ENCODE measurements at regions not wholly inside any gene's neighbourhood (a gene's known extent, or its start where the extent isn't known, plus 50 kb on each side); places are given as distances from the start of the nearest gene placed in this dataset.
"Not testable (repeated sequence)": the region's sequence is repeated elsewhere in the genome, so short reads cannot be mapped to it uniquely, and the experiment has no call there.

DNA sequence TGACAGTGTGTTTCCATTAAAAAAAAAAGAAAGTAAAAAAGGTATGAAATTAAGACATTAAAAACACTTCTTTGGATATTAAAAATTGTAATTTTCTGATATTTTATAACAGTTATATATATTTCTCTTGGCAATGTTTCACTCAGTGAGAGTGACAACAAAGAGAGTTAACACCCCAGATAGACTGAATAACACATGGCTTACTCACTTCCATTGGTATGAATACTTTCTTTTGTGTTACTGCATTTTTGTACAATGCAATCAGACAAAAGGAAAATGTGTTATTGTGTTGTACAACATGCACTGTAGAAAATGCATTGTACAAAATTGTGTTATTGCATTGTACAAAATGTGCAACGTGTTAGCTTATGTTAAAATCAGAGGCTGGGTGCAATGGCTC is 676.6 kb upstream of the AMELY start:
- H3K27ac Mint-ChIP-seq, result not testable (repeated sequence)

DNA sequence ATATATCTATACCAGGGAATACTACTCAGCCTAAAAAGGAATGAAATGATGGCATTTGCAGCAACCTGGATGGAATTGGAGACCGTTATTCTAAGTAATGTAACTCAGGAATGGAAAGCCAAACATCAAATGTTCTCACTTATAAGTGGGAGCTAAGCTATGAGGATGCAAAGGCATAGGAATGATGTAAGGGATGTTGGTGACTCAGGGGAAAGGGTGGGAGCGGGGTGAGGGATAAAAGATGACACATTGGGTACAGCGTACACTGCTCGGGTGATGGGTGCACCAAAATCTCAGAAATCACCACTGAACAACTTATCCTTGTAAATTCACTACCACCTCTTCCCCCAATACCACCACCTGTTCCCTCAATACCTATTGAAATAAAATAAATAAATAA is 651.0 kb upstream of the AMELY start:
- no peaks in the 10 kb centered on the region for H3K9me3 Mint-ChIP-seq
- H3K27ac Mint-ChIP-seq, result no peak overlapping the region
- no peak for DNase-seq
- H3K27me3 Mint-ChIP-seq (ENCODE audit: insufficient read depth), result no peaks in the 10 kb centered on the region; the same call in 1 of the 2 replicates
- no peak for TF ChIP-seq CTCF (IDR thresholded peaks at IDR 0.05)
- H3K4me1 Mint-ChIP-seq (ENCODE audit: low read depth), result peaks cover 12% of the 10 kb centered on the region
- no peak overlapping the region for H3K4me3 Mint-ChIP-seq
- no peaks in the 10 kb centered on the region for H3K36me3 Mint-ChIP-seq (ENCODE audit: low read depth)

More for the DNA sequence above, 676.6 kb upstream of the AMELY start:
- not testable (repeated sequence) for H3K4me1 Mint-ChIP-seq (ENCODE audit: low read depth); H3K36me3 Mint-ChIP-seq (ENCODE audit: low read depth); H3K4me3 Mint-ChIP-seq; H3K27me3 Mint-ChIP-seq (ENCODE audit: insufficient read depth); DNase-seq; H3K9me3 Mint-ChIP-seq

- Mint-ChIP-seq H3K27me3 (ENCODE audit: insufficient read depth) (no peaks in the 10 kb centered on the region; the same call in 1 of the 2 replicates), H3K36me3 (ENCODE audit: low read depth) (no peaks in the 10 kb centered on the region), H3K9me3 (no peaks in the 10 kb centered on the region), H3K27ac (no peak overlapping the region), H3K4me3 (no peak overlapping the region), H3K4me1 (ENCODE audit: low read depth) (peaks cover 19% of the 10 kb centered on the region)
- DNase-seq, result no peak
- peak; percentile 42 for TF ChIP-seq CTCF (IDR thresholded peaks at IDR 0.05)
Measured at GRCh38 chrY:7557675-7558074, 646.1 kb upstream of the AMELY start.

DNA sequence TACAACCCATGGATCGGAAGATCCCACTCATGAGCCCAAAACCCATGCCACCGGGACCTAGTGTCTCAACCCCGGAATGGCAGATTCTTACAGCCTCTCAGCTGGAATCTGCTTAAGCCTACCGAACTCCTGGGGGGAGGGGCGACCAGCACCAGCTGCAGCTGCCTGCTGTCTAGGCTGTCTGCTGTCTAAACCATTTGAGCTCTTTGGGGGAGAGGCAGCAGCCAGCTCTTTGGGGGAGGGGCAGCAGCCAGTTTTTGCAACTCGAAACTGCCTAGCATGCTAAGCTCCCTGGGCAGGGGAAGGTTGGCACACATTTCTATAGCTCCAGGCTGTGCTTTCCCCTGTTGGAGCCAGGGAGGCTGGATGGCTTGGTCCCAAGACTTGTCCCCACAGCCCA is 643.5 kb upstream of the AMELY start:
- peaks cover 7% of the 10 kb centered on the region; the same call in 1 of the 2 replicates for H3K4me1 Mint-ChIP-seq (ENCODE audit: low read depth)
- no peak overlapping the region for H3K4me3 Mint-ChIP-seq
- no peak for DNase-seq
- no peaks in the 10 kb centered on the region for H3K36me3 Mint-ChIP-seq (ENCODE audit: low read depth)
- no peaks in the 10 kb centered on the region for H3K27me3 Mint-ChIP-seq (ENCODE audit: insufficient read depth)
- H3K27ac Mint-ChIP-seq, result no peak overlapping the region
- no peaks in the 10 kb centered on the region for H3K9me3 Mint-ChIP-seq
- no peak for TF ChIP-seq CTCF (IDR thresholded peaks at IDR 0.05)

DNA sequence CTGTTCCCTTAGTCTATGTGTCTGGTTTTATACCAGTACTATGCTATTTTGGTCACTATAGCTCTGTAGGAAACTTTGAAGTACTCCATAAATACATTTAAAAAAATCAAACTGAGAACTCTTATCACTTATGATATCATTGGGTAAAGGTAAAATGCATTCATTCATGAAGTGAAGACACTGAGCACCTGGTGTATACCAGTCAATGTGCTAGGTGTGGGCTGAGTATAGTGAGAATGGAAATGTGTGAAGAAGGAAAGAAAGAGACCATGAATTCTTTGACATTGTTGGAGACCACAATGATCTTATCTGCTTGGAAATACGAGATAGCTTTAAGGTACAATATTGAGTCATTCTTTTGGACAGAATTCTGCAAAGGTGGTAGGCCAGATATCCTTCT is 633.5 kb upstream of the AMELY start:
- H3K9me3 Mint-ChIP-seq, result no peaks in the 10 kb centered on the region
- DNase-seq, result no peak
- peaks cover 3% of the 10 kb centered on the region; the same call in 1 of the 2 replicates for H3K27me3 Mint-ChIP-seq (ENCODE audit: insufficient read depth)
- H3K4me3 Mint-ChIP-seq, result no peak overlapping the region
- no peak for TF ChIP-seq CTCF (IDR thresholded peaks at IDR 0.05)
- no peak overlapping the region for H3K27ac Mint-ChIP-seq
- no peaks in the 10 kb centered on the region for H3K36me3 Mint-ChIP-seq (ENCODE audit: low read depth)
- peaks cover 17% of the 10 kb centered on the region for H3K4me1 Mint-ChIP-seq (ENCODE audit: low read depth)

DNA sequence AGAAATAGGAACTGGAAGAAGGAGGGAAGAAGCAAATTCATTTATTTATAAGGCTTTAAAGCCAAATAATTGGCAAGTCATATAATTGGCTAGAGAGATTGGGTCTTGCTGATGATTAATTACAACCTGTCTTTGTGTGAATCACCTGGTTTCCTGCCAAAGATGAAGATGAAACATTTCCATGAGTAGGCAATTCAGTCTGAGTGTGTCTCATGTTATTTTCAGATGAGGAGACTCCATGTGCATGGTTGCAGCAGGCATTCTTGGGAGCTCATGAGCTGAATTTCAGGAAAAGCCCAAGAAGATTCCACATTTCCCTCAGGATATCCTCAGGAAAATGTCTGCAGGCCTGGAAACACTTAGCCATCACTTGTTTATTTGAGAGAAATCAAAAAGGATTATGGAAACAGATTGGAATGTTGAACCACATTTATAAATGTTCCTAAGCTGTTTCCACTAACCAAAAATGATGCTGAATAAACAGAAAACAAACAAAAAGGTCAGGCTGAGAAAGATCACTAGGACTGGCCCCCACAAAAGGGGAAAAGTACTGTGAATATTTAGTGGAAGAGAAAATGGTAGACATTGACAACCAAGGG is 632.7 kb upstream of the AMELY start:
- Mint-ChIP-seq H3K4me1 (ENCODE audit: low read depth) (peaks cover 17% of the 10 kb centered on the region), H3K4me3 (no peak overlapping the region), H3K27me3 (ENCODE audit: insufficient read depth) (peaks cover 3% of the 10 kb centered on the region; the same call in 1 of the 2 replicates), H3K9me3 (no peaks in the 10 kb centered on the region), H3K36me3 (ENCODE audit: low read depth) (no peaks in the 10 kb centered on the region), H3K27ac (peak overlapping the region; percentile 62)
- TF ChIP-seq CTCF (IDR thresholded peaks at IDR 0.05), result no peak
- peak; percentile 63 for DNase-seq

All from HFFc6 (cell line).